Pancreas (tissue), 10 donors: ENCODE measurements at regions not wholly inside any gene's neighbourhood (a gene's known extent, or its start where the extent isn't known, plus 50 kb on each side); places are given as distances from the start of the nearest gene placed in this dataset.
A peak's percentile ranks its signal among the peaks of the same experiment; 100 is the strongest.
"Not testable (repeated sequence)": the region's sequence is repeated elsewhere in the genome, so short reads cannot be mapped to it uniquely, and the experiment has no call there.

Experiments used
- ATAC-seq, 4 donors: fragments of 200-7000 bp; cut with Tn5 transposase; one replicate each; pipeline versions ENCODE4 v1.8.0 to v1.9.1; 2020; ENCODE audit warnings: mild to moderate bottlenecking in 4 of 4, moderate library complexity in 4 of 4
- DNase-seq, 6 donors: peaks; one replicate each; pipeline ENCODE4 v3.0.0-alpha.2; 2020
- FAIRE-seq: peaks from 2 replicates; lab custom pipeline; 2012; peaks lifted over from hg19 to GRCh38; lab: Jason Lieb, UNC
- H3K27ac ChIP-seq, 4 donors: fragments of 200-600 bp; sonication (generic); 1 replicate in 3 of 4; 2 replicates in 1 of 4; pipeline versions ENCODE4 v1.5.0 to v1.8.0; 2020
- H3K27me3 ChIP-seq, 4 donors: fragments of 200-600 bp; one replicate each; pipeline ENCODE4 v1.8.0; 2021
- H3K36me3 ChIP-seq, 3 donors: fragments of 200-600 bp; sonication (generic) in 1 of 3; one replicate each; pipeline versions ENCODE4 v1.5.0 to v1.8.0; 2020 to 2021
- H3K4me1 ChIP-seq, 3 donors: fragments of 200-600 bp; one replicate each; pipeline ENCODE4 v1.8.0; 2021
- H3K4me3 ChIP-seq, 4 donors: fragments of 200-600 bp; sonication (generic) in 2 of 4; one replicate each; pipeline versions ENCODE4 v1.5.0 to v1.8.0; 2020 to 2021
- H3K9me3 ChIP-seq, 4 donors: fragments of 200-600 bp; one replicate each; pipeline ENCODE4 v1.8.0; 2021
- CTCF ChIP-seq, 4 donors: fragments of 200-600 bp; sonication (generic) in 3 of 4; IDR thresholded peaks; one replicate each; pipeline versions ENCODE4 v1.5.0 to v1.8.0; 2021; ENCODE audit warnings: antibody characterized with exemption in 4 of 4
- WGBS, 2 donors: extraction: QIAGEN DNeasy Blood & Tissue Kit; methylation state at CpG; one replicate each; pipeline ENCODE4 v1.1.7; 2013; 5-methylcytosine and 5-hydroxymethylcytosine counted together
- intact Hi-C, 3 donors: fragments of 100-400 bp; cut with DNase I; formaldehyde crosslinking; loops; one replicate each; pipeline versions ENCODE4 v1.11.1 to v1.14.2; 2022
- donor health status: healthy with polysubstance abuse.
- donor health status: DM: no; HTN: no; CAD: no; lungs with moderate emphysema.
- donor health status: DM: no; HTN: no; CAD: no.
- donor health status: control.
- donor health status: control.
- donor health status: Bipolar disorder and iron deficiency.
- donor health status: DM: yes; HTN: yes; CAD: no.
- donor health status: DM: no; HTN: no; CAD: no.
- donor health status: DM: no; HTN: no; CAD: no.
- donor health status: DM: yes; HTN: yes; CAD: no.

- Histone ChIP-seq H3K4me3 (no peak overlapping the region), H3K4me1 (no peaks in the 10 kb centered on the region), H3K36me3 (no peaks in the 10 kb centered on the region), H3K9me3 (no peaks in the 10 kb centered on the region), H3K27me3 (no peaks in the 10 kb centered on the region), H3K27ac (no peak overlapping the region)
- no peak for DNase-seq
- FAIRE-seq = no peak
- no peak for TF ChIP-seq CTCF (IDR thresholded peaks at IDR 0.05)
- intact Hi-C loops = no loop called here
- no peak for ATAC-seq
Measured at GRCh38 chr17:71104225-71104624, 934.9 kb downstream of the KCNJ2 start.

GRCh38 chr17:71106056-71106455 lies 936.7 kb downstream of the KCNJ2 start:
- H3K27me3 ChIP-seq, H3K9me3 ChIP-seq, intact Hi-C loops, DNase-seq, ATAC-seq, H3K27ac ChIP-seq, H3K36me3 ChIP-seq, FAIRE-seq, H3K4me1 ChIP-seq, H3K4me3 ChIP-seq: not testable (repeated sequence)

GRCh38 chr17:71107136-71107535 lies 937.8 kb downstream of the KCNJ2 start:
- peaks cover 0 to 11% (median 0%) of the 10 kb centered on the region in 3 donors for H3K4me1 ChIP-seq
- no peak overlapping the region for H3K27ac ChIP-seq
- WGBS, 2 donors = 64 to 82% methylated on average over 1 of the region's 1 CpG
- no peak overlapping the region for H3K4me3 ChIP-seq
- FAIRE-seq (no peak), ATAC-seq (no peak), DNase-seq (no peak)
- no peaks in the 10 kb centered on the region for H3K9me3 ChIP-seq
- H3K27me3 ChIP-seq = no peaks in the 10 kb centered on the region
- TF ChIP-seq CTCF (IDR thresholded peaks at IDR 0.05) = no peak
- intact Hi-C loops = no loop called here
- no peaks in the 10 kb centered on the region for H3K36me3 ChIP-seq

GRCh38 chr17:71109697-71110096 lies 940.4 kb downstream of the KCNJ2 start:
- peaks cover 0 to 11% (median 0%) of the 10 kb centered on the region in 3 donors for H3K4me1 ChIP-seq
- no peaks in the 10 kb centered on the region for H3K27me3 ChIP-seq
- no peak for FAIRE-seq
- intact Hi-C loops = no loop called here
- WGBS, 2 donors = 89 to 94% methylated on average over 3 of the region's 3 CpGs
- H3K4me3 ChIP-seq = no peak overlapping the region
- no peak for TF ChIP-seq CTCF (IDR thresholded peaks at IDR 0.05)
- no peak for DNase-seq
- H3K27ac ChIP-seq = no peak overlapping the region
- no peaks in the 10 kb centered on the region for H3K9me3 ChIP-seq
- no peaks in the 10 kb centered on the region for H3K36me3 ChIP-seq
- no peak for ATAC-seq

GRCh38 chr17:71110326-71110725 lies 941.0 kb downstream of the KCNJ2 start:
- H3K27ac ChIP-seq = no peak overlapping the region
- H3K4me1 ChIP-seq = peaks cover 0 to 11% (median 0%) of the 10 kb centered on the region in 3 donors
- DNase-seq = no peak
- WGBS, 2 donors = 93 to 96% methylated on average over 3 of the region's 3 CpGs
- H3K27me3 ChIP-seq = no peaks in the 10 kb centered on the region
- ATAC-seq = no peak
- H3K36me3 ChIP-seq = no peaks in the 10 kb centered on the region
- no peak overlapping the region for H3K4me3 ChIP-seq
- no peak for TF ChIP-seq CTCF (IDR thresholded peaks at IDR 0.05)
- FAIRE-seq = no peak
- H3K9me3 ChIP-seq = no peaks in the 10 kb centered on the region
- intact Hi-C loops = no loop called here

- no peak for TF ChIP-seq CTCF (IDR thresholded peaks at IDR 0.05)
- no peak for FAIRE-seq
- Histone ChIP-seq H3K36me3 (no peaks in the 10 kb centered on the region), H3K27ac (no peak overlapping the region), H3K9me3 (no peaks in the 10 kb centered on the region), H3K4me3 (no peak overlapping the region), H3K27me3 (no peaks in the 10 kb centered on the region), H3K4me1 (peaks cover 0 to 11% (median 0%) of the 10 kb centered on the region in 3 donors)
- DNase-seq = no peak
- intact Hi-C loops = no loop called here
- ATAC-seq = peak in 2 of 4 donors; percentile 75 to 81
- 59 to 60% methylated on average over 2 of the region's 2 CpGs for WGBS, 2 donors
Measured at GRCh38 chr17:71111460-71111859, 942.1 kb downstream of the KCNJ2 start.
